NCI-H2107 (cell line): ENCODE measurements at regions not wholly inside any gene's neighbourhood (a gene's known extent, or its start where the extent isn't known, plus 50 kb on each side); places are given as distances from the start of the nearest gene placed in this dataset.
"Not testable (repeated sequence)": the region's sequence is repeated elsewhere in the genome, so short reads cannot be mapped to it uniquely, and the experiment has no call there.

ENCODE experiments used
- DNase-seq: peaks from one replicate; lab custom pipeline; 2025; lab: John Stamatoyannopoulos, UW

GRCh38 chr5:114953565-114953964 is 216.1 kb downstream of the TRIM36 start:
- no peak for DNase-seq

GRCh38 chr5:114952876-114953275 is 216.8 kb downstream of the TRIM36 start:
- no peak for DNase-seq

GRCh38 chr5:114949756-114950155 is 220.0 kb downstream of the TRIM36 start:
- no peak for DNase-seq

GRCh38 chr5:114948986-114949621 is 220.6 kb downstream of the TRIM36 start:
- DNase-seq, result no peak

GRCh38 chr5:114948363-114948762 is 221.3 kb downstream of the TRIM36 start:
- DNase-seq, result no peak

GRCh38 chr5:114940709-114941108 is 229.0 kb downstream of the TRIM36 start:
- no peak for DNase-seq

GRCh38 chr5:114935490-114935889 is 234.2 kb downstream of the TRIM36 start:
- DNase-seq, result no peak

- no peak for DNase-seq
Measured at GRCh38 chr5:114928644-114929462, 240.9 kb downstream of the TRIM36 start.

GRCh38 chr5:114924769-114925168 is 244.9 kb downstream of the TRIM36 start:
- no peak for DNase-seq

GRCh38 chr5:114912189-114912920 is 257.4 kb downstream of the TRIM36 start:
- DNase-seq, result no peak

GRCh38 chr5:114910727-114911126 is 259.0 kb downstream of the TRIM36 start:
- no peak for DNase-seq

- DNase-seq, result no peak
Measured at GRCh38 chr5:114909424-114909823, 260.3 kb downstream of the TRIM36 start.

- DNase-seq, result no peak
Measured at GRCh38 chr5:114903767-114904166, 265.9 kb downstream of the TRIM36 start.

- no peak for DNase-seq
Measured at GRCh38 chr5:114898602-114899001, 271.1 kb downstream of the TRIM36 start.

- no peak for DNase-seq
Measured at GRCh38 chr5:114883675-114884074, 286.0 kb downstream of the TRIM36 start.

- no peak for DNase-seq
Measured at GRCh38 chr5:114859438-114859735, 310.3 kb downstream of the TRIM36 start.

GRCh38 chr5:114858665-114859437 is 310.9 kb downstream of the TRIM36 start:
- DNase-seq, result no peak

GRCh38 chr5:114857941-114858551 is 311.7 kb downstream of the TRIM36 start:
- DNase-seq, result no peak

- not testable (repeated sequence) for DNase-seq
Measured at GRCh38 chr5:114844711-114845110, 325.0 kb downstream of the TRIM36 start.

- no peak for DNase-seq
Measured at GRCh38 chr5:114839360-114839759, 330.3 kb downstream of the TRIM36 start.

GRCh38 chr5:114838937-114839336 is 330.8 kb downstream of the TRIM36 start:
- DNase-seq, result no peak

GRCh38 chr5:114830114-114830513 is 339.6 kb downstream of the TRIM36 start:
- DNase-seq, result no peak
